Keratinocyte (primary cell): ENCODE measurements at regions not wholly inside any gene's neighbourhood (a gene's known extent, or its start where the extent isn't known, plus 50 kb on each side); places are given as distances from the start of the nearest gene placed in this dataset.
"Not testable (repeated sequence)": the region's sequence is repeated elsewhere in the genome, so short reads cannot be mapped to it uniquely, and the experiment has no call there.

Experiments used
- DNase-seq: peaks from one replicate; pipeline ENCODE4 v3.0.0-alpha.2; 2011; ENCODE audit warnings: low read depth, missing footprints, low spot score
- FAIRE-seq: peaks from 2 replicates; lab custom pipeline; 2011; peaks lifted over from hg19 to GRCh38; lab: Jason Lieb, UNC
- H2AFZ ChIP-seq: 2 replicates; pipeline ENCODE4 v1.6.0; 2012; ENCODE audit warnings: low read length, control low read depth, inconsistent platforms; ENCODE audit not compliant: control insufficient read depth
- H3K27ac ChIP-seq: 2 replicates; pipeline ENCODE4 v1.5.1; 2011; ENCODE audit warnings: low read length; ENCODE audit not compliant: control insufficient read depth, insufficient read depth
- H3K27me3 ChIP-seq: 3 replicates; pipeline ENCODE4 v1.6.0; 2011; ENCODE audit warnings: low read length; ENCODE audit not compliant: control insufficient read depth, insufficient read depth; ENCODE audit errors: extremely low read depth
- H3K36me3 ChIP-seq, 2 experiments: 2 replicates in 1 of 2; 3 replicates in 1 of 2; pipeline ENCODE4 v1.5.1; 2011; ENCODE audit warnings: low read length in 2 of 2, mild to moderate bottlenecking in 1 of 2; ENCODE audit not compliant: control insufficient read depth in 2 of 2, insufficient read depth in 2 of 2; ENCODE audit errors: extremely low read depth in 1 of 2
- H3K4me1 ChIP-seq: 3 replicates; pipeline ENCODE4 v1.5.1; 2011; ENCODE audit warnings: low read length; ENCODE audit not compliant: control insufficient read depth, insufficient read depth; ENCODE audit errors: extremely low read depth
- H3K4me2 ChIP-seq: 3 replicates; pipeline ENCODE4 v1.6.0; 2011; ENCODE audit warnings: low read depth, low read length; ENCODE audit not compliant: control insufficient read depth, insufficient read depth; ENCODE audit errors: extremely low read depth
- H3K4me3 ChIP-seq, 3 experiments: fragments of 200-600 bp in 1 of 3; sonication (generic) in 1 of 3; 2 replicates in 2 of 3; 3 replicates in 1 of 3; pipeline ENCODE4 v1.5.1; 2011 to 2016; ENCODE audit warnings: low read length in 3 of 3, mild to moderate bottlenecking in 3 of 3, control low read depth in 2 of 3, inconsistent platforms in 1 of 3, low read depth in 1 of 3, mixed read lengths in 1 of 3, mixed run types in 1 of 3, moderate library complexity in 1 of 3; ENCODE audit not compliant: control insufficient read depth in 2 of 3, insufficient read depth in 2 of 3; ENCODE audit errors: extremely low read depth in 1 of 3
- H3K79me2 ChIP-seq: 2 replicates; pipeline ENCODE4 v1.6.0; 2012; ENCODE audit warnings: low read length; ENCODE audit not compliant: control insufficient read depth, insufficient read depth
- H3K9ac ChIP-seq: 3 replicates; pipeline ENCODE4 v1.6.0; 2011; ENCODE audit warnings: low read length; ENCODE audit not compliant: control insufficient read depth, insufficient read depth; ENCODE audit errors: extremely low read depth
- H3K9me1 ChIP-seq: 3 replicates; pipeline ENCODE4 v1.6.0; 2011; ENCODE audit warnings: low read length; ENCODE audit not compliant: control insufficient read depth, insufficient read depth; ENCODE audit errors: extremely low read depth
- H3K9me3 ChIP-seq: 2 replicates; pipeline ENCODE4 v1.5.1; 2012; ENCODE audit warnings: low read depth, low read length; ENCODE audit not compliant: control insufficient read depth
- H4K20me1 ChIP-seq: 3 replicates; pipeline ENCODE4 v1.6.0; 2011; ENCODE audit warnings: low read length; ENCODE audit not compliant: control insufficient read depth, insufficient read depth; ENCODE audit errors: extremely low read depth
- dilution Hi-C: fragments of 300-500 bp; cut with MboI; formaldehyde crosslinking; loops from one replicate; pipeline ENCODE4 v1.7.0; 2020; ENCODE audit warnings: low sequenced_read_pairs; ENCODE audit not compliant: extremely low pct_ligation_motif_present

GRCh38 chr1:146883190-146883589 lies 54.9 kb upstream of the NBPF12 start:
- H3K27me3 ChIP-seq, FAIRE-seq, H4K20me1 ChIP-seq, H3K9me3 ChIP-seq, H3K9ac ChIP-seq, dilution Hi-C loops, H3K9me1 ChIP-seq, H3K4me2 ChIP-seq, H3K4me1 ChIP-seq, H3K4me3 ChIP-seq, DNase-seq, H3K79me2 ChIP-seq, H3K36me3 ChIP-seq, H3K27ac ChIP-seq, H2AFZ ChIP-seq: not testable (repeated sequence)

DNA sequence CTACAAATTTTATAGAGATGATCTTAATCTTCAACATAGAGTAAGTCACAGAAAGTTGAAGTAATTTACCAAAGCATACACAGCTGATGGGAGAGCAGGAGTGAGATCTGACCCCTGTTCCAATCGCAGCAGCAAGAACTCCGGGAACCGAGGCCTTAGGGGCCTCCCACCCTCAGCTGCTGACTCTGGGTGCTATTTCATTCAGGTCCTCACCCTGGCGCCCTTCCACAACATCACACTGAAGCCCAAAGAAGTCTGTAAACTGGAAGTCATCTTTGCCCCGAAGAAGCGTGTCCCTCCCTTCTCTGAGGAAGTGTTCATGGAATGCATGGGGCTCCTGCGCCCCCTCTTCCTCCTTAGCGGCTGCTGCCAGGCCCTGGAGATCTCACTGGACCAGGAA lies 57.0 kb upstream of the NBPF12 start:
- H3K79me2 ChIP-seq, dilution Hi-C loops, H3K4me2 ChIP-seq, H3K27me3 ChIP-seq, DNase-seq, H3K36me3 ChIP-seq, H3K4me3 ChIP-seq, H3K4me1 ChIP-seq, H3K9ac ChIP-seq, H4K20me1 ChIP-seq, H2AFZ ChIP-seq, H3K9me3 ChIP-seq, H3K27ac ChIP-seq, H3K9me1 ChIP-seq, FAIRE-seq: not testable (repeated sequence)

DNA sequence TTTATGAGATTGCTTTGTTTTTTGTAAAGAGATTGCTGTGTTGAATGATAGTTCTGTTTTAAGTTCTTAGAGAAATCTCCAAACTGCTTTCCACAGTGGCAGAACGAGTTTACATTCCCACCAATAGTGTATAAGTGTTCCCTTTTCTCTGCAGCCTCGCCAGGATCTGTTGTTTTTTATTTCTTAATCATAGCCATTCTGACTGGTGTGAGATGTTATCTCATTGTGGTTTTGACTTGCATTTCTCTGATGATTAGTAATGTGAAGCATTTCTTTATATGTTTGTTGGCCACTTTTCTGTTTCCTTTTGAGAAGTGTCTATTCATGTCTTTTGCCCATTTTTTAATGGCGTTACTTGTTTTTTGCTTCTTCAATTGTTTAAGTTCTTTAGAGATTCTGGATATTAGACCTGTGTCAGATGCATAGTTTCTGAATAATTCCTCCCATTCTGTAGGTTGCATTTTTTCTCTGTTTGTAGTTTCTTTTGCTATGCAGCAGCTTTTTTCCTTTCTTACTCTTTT lies 74.3 kb upstream of the NBPF12 start:
- H3K36me3 ChIP-seq, H3K79me2 ChIP-seq, dilution Hi-C loops, DNase-seq, H3K4me1 ChIP-seq, H3K9me3 ChIP-seq, H3K4me3 ChIP-seq, H4K20me1 ChIP-seq, H3K9ac ChIP-seq, FAIRE-seq, H3K4me2 ChIP-seq, H2AFZ ChIP-seq, H3K9me1 ChIP-seq, H3K27ac ChIP-seq, H3K27me3 ChIP-seq: not testable (repeated sequence)

DNA sequence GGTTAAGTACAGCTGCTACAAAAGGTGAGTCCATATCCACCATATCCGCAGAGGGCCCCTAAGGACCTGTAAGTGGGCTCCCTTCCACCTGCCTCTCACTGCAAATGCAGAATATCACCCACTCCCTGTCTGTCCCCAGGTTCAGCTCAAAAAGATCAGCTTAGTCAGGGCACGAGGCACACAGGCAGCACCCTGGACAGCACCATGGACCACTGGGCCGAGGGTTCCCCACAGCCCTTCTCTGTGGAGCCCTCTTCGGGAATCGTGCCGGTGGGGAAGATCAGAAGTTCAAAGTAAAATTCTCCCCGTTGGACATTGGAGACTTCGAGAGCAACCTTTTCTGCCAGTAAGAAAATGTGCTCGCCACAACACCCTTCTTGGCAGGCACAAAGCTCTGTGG lies 85.0 kb upstream of the NBPF12 start:
- H4K20me1 ChIP-seq, FAIRE-seq, dilution Hi-C loops, H3K27ac ChIP-seq, H3K4me2 ChIP-seq, H3K4me1 ChIP-seq, H3K36me3 ChIP-seq, H3K9me3 ChIP-seq, H3K4me3 ChIP-seq, H3K79me2 ChIP-seq, DNase-seq, H3K9ac ChIP-seq, H3K9me1 ChIP-seq, H3K27me3 ChIP-seq, H2AFZ ChIP-seq: not testable (repeated sequence)

- H3K4me2 ChIP-seq, H3K9me3 ChIP-seq, FAIRE-seq, H3K27me3 ChIP-seq, DNase-seq, H3K79me2 ChIP-seq, H3K27ac ChIP-seq, H3K4me3 ChIP-seq, H3K36me3 ChIP-seq, H2AFZ ChIP-seq, dilution Hi-C loops, H3K9ac ChIP-seq, H4K20me1 ChIP-seq, H3K9me1 ChIP-seq, H3K4me1 ChIP-seq: not testable (repeated sequence)
Observed at GRCh38 chr1:146850352-146850889, 87.7 kb upstream of the NBPF12 start.
